Ramos (cell line): ENCODE measurements at regions not wholly inside any gene's neighbourhood (a gene's known extent, or its start where the extent isn't known, plus 50 kb on each side); places are given as distances from the start of the nearest gene placed in this dataset.
"Not testable (repeated sequence)": the region's sequence is repeated elsewhere in the genome, so short reads cannot be mapped to it uniquely, and the experiment has no call there.

Experiments used
- in situ Hi-C: fragments of 300-500 bp; cut with MboI; formaldehyde crosslinking; loops from one replicate; pipeline ENCODE4 v1.14.3; 2022; ENCODE audit warnings: low sequenced_read_pairs; ENCODE audit not compliant: unreplicated experiment

DNA sequence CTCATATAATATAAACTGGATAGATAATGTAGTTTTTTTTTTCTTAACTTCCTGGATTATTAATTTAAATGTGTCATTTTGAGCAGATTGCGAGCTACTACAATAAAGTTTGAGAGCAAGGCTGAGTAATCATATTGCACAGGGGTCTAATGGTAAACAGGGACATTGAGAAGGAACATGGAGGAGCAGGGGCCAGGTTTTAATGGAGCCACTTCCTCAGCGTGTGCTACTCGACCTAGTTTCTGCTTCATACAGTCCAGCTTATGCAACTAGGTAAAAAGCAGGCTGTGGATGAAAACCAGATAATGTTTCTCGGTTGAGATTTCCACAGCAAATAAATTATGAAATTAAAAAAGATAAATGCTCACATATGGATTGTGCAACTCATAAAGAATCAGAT is 1915.7 kb upstream of the CELF4 start:
- in situ Hi-C loops: no loop called here

DNA sequence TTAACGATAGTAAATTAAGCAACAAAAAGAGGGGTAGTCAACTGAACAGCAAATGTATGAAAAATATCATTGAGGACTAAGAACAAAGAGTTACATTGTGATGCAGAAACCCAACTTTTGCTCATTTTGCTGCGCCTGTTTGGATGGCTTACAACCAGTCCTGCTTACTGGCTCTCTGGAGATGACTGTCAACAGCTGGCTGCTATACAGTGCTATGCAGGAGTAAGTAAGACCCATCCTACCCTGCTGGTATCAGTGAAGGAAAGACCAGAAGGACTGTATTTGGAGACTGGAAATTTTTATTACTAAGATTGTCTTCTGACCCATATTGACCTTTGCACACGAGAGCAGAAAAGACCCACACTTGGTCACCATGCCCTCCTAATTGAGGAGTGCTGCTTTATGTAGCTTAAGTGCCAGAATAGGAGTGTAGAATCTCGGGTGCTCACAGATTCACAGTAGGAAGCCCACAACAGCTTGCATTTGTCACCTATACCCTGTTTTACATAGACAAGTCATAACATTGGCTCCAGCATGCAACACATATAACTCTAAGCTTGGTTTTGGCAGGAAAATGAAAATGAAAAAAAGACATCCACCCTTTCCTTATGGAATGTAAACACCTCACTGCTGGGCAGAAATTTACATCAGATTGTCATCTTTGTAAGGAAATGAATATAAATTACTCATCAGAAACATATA is 1915.0 kb upstream of the CELF4 start:
- in situ Hi-C loops: no loop called here

DNA sequence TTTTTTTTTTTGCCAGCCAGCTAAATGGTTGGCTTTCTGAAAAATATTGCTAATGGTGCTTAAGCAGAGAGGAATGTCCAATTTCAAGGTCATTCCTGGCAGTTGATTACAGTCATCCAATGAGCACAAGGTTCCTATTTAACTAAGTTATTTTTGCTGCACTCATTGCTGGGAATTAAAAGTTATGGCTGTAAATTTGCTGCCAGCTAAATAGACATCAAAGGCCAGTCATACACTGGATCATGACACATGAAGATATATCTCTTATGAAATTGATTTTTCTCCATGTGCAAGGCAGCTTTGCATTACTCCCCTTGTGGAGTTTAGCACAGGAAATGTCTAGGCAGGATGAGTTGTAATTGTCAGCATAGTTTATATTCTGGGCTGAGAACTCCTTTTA is 1898.4 kb upstream of the CELF4 start:
- in situ Hi-C loops: no loop called here

DNA sequence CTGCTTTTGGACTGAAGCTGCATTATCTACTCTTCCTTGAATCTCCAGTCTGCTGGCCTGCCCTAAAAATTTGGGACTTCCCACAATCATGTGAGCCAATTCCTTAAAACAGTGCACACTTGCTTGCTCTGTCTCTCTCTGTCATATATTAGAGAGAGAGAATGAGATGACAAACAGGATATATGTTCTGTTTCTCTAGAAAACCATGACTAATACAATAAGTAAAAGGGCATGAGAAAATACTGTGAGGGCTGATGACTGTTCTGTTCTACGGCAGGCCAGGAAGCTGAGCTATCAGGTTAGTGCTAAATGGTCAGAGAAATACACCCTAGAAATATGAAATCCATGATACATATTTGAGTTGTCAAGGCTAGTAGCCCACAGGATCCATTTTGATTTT is 1896.8 kb upstream of the CELF4 start:
- in situ Hi-C loops: no loop called here

DNA sequence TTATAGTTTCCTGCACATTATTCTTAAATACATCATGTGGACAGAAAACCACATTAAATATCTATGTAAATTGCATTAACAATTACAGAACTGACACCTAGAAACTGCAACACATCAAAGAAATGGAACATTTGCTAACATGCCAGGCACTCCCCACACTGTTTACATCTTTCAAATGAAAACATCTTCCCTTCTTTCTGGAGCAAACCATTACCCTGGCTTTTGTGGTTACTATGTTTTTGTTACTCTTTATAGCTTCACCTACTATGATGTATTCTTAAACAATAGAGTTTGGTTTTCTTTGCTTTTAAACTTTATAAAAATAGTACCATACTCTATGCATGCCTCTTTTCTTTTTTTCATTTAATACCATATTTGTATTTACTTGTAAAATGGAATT is 1894.5 kb upstream of the CELF4 start:
- in situ Hi-C loops: no loop called here

DNA sequence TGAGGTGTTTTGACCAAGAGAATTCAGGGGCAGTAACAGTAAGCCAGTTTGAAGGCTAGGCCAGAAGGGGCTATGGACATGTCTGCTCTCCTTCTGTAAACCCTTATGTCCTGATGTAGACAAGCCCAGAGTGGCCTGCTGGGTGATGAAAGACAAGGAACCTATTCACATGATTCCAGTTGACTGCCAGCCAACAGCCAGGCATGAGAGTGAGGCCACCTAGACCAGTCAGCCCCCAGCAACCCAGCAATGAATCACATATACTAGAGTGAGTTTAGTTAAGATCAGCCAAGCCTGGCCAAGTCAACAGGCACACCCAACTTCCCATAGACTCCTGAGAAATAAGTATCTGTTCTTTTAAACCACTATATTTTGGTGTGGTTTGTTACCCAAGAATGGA is 1889.7 kb upstream of the CELF4 start:
- in situ Hi-C loops: no loop called here

DNA sequence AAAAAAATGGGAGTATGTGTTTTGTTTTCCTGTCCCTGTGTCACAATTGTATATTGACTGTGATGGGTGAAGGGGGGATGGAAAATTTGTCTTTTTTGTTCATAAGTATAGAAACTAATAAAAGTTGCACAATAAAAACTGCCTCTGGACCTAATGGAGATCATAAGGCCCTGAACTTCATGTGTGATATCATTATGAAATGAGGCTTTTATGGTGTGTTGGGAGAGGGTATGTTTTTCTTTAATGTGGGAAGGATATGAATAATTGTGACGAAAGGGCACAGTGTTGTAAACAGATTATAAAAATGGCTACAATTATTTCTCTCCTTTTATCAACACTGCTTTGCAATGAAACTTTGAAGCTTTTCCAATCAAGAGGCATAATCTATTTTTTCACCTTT is 1889.3 kb upstream of the CELF4 start:
- in situ Hi-C loops: no loop called here

DNA sequence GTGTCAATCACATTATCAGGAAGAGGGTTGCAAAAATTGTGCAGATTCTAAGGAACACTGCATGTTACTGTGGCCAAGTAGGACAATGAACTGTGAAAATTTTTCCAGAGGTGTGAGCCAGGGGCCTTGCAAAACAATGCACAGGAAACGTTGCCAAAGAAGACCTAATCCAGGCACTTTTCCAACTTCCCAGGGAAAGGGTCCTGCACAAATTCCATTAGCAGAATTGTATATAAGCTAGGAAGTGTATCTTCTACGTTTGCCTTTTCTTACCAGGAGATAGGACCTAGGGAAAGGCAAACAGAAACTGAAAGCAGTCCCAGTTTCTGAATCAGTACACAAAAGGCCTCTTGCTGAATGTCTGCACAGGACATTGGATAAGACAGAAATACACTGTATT is 1888.3 kb upstream of the CELF4 start:
- in situ Hi-C loops: no loop called here

DNA sequence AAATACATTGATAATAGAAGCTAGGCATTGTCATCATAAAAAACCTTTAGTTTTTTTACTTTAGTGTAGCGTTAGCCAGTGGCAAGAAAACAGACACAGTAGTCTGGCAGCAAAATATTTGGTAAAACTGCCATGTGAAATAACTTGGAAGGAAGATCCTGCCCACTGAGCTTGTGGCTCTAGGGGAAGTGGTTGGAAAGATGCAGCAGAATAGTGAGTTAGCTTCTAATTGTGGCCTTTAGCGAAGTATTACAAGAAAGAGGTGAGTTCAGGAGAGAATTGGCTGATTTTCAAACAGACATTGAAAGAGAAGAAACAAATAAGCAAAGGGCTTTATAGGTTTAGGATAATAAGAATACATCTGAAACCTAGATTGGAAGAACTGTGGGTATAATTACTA is 1887.8 kb upstream of the CELF4 start:
- in situ Hi-C loops: no loop called here

DNA sequence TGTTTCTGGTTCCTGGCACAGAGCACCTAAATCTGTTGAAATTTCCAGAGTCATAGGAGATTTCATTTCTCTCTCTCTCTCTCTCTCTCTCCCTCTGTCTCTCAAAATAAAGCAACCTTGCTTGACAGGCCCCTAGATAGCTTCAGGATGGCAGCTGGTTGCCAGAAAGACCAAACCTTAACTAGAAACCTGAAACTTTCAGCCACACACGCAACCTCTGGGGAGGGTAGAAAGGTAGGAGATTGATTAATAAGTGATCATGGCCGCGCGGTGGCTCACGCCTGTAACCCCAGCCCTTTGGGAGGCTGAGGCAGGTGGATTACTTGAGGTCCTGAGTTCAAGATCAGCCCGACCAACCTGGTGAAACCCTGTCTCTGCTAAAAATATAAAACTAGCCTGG is 1885.4 kb upstream of the CELF4 start:
- in situ Hi-C loops: no loop called here

DNA sequence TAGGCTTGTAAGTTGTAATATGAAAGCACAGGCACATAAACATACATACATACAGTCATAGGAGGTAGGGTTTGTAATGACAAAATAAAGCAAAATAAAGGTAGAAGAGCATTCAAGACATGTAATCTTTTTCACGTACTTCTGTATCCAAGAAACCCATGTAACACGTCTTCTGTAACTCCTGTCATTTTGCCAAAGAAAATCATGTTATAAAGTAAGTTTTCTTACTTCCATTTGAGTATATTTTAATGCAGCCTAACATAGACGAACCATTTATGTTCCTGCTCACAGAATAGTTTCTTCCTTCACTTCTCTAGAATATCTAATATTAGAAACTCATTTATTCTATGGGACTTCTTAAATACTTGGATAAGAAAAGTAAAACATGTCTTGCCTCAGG is 1884.0 kb upstream of the CELF4 start:
- in situ Hi-C loops: no loop called here

DNA sequence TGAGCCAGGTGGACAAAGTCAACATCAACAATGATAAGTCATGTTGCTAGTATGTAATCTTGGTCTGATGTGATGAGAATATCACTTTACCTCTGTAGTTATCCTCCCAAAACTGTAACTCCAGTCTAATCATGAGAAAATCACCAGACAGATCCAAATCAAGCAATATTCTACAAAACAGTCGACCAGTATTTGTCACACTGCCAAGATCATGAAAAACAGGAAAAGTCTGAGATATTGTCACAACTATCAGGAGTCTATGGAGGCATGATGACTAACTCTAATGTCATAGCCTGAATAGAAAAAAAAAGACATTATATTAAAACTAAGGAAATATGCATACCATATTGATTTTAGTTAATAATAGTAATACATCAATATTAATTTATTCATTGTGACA is 1883.3 kb upstream of the CELF4 start:
- in situ Hi-C loops: no loop called here

DNA sequence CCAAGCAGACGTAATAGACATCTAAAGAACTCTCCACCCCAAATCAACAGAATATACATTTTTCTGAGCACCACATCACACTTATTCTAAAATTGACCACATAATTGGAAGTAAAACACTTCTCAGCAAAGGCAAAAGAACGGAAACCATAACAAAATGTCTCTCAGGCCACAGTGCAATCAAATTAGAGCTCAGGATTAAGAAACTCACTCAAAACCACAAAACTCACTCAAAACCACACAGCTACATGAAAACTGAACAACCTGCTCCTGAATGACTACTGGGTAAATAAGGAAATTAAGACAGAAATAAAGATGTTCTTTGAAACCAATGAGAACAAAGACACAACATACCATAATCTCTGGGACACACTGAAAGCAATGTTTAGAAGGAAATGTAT is 1879.4 kb upstream of the CELF4 start:
- in situ Hi-C loops: not testable (repeated sequence)

DNA sequence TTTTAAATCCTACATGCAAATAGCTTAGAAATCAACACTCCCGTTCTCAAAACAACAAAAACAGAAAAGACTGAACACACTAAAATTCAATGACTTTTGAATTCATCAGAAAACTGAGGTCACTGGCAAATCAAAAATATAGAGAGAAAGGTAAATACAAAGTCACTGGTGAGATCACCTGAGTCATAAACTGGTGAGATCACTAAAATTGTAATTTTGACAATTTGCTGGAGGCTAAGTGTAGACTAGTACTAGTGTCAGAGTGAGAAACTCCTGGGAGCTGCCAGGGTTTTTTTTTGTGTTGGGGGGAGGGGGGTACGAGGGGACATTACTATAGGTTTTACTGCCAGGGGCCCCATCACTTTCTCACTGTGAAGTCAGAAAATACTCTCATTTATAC is 1876.0 kb upstream of the CELF4 start:
- in situ Hi-C loops: no loop called here

DNA sequence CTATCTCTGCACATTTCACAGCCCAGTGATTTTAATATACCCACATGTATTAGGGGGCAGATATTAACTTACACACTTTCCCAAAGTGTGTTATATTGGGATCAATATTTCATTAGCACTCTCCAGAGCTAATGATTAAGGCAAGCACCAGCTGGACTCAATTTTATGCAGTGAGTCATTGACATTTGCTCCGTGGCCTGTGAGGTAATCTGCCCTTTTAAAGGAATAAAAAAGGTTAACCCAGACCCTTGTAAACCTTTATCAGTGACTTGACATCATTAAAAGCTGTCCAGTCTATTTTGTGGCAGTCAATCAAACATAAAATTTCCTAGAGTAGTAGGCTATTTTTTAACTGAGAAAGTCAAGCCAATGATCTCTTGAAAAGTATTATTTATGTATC is 1870.4 kb upstream of the CELF4 start:
- in situ Hi-C loops: no loop called here

DNA sequence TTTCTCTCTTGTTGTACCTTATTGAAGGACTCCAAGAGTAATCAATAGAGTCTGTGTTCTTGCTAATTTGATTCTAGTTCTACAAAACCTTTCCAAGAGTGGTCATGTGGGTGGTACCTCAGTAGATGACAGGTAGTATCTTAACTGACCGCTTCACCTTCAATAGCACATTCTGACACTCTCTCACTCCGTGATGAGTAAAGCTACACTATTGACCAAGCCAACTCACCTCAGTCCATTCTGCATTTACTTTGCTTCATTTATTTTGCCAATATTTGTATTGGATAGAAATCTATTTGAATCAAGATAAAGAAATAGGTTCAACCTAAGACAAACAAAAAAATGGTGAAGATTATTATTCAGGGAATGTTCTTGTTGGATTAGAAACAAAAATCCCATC is 1869.6 kb upstream of the CELF4 start:
- in situ Hi-C loops: no loop called here

DNA sequence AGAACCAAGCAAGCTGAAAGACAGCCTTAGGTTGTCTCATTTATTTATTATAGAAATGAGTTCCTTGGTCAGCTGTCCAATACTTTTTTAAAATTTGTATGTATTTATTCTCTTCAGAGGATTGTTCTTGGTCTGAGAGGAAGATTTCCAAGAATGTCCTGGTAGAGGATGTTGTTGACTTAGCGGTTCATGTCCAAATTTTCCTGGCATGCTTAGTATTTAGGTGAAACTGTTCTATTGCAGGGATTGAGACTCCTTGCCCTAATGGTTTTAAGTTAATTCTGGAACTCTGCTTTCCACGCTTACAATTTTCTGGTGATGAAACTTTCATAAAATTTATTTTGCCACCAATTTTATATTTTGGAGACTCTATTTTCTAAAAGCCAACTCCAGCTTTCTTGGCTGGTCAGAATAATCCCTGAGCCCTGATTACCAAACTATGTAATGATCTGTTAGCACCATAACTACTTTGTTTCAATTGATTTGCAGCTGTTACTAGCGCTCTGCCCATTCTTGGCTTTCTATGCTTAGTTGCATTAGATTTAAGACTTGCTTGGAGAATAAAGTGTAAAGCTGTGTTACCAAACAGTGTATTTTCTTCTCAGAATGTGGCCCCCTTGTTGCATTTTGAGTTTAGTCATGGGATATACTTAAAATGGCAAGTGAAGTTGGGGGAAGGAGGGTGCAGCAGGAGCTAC is 1868.8 kb upstream of the CELF4 start:
- in situ Hi-C loops: no loop called here

DNA sequence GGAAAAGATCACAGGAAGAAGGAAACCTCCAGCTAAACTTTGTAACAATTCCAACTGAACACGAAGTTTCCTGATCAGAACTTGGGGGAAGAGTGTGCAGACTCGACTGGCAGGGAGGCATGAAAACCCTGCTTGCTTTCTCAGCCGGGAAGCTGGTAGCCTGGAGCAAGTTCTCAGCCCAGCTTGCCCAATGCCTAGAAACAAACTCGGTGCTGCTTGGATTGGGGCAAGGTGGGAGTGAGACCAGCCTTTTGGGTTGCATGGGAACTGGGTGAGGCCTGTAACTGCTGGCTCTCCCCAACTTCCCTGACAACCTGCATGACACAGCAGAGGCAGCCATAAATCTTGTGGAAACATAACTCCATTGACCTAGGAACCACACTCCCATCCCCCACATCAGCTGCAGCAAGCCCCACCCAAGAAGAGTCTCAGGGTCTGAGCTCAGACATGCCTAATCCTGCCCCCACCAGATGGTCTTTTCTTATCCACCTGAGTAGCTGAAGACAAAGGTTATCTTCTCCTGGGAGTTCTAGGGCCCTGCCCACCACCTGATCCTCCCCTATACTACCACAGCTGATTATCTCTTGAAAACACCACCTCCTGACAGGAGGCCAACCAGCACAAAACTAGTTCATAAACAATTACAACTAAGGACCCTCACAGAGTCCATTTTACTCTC is 1859.7 kb upstream of the CELF4 start:
- in situ Hi-C loops: no loop called here

DNA sequence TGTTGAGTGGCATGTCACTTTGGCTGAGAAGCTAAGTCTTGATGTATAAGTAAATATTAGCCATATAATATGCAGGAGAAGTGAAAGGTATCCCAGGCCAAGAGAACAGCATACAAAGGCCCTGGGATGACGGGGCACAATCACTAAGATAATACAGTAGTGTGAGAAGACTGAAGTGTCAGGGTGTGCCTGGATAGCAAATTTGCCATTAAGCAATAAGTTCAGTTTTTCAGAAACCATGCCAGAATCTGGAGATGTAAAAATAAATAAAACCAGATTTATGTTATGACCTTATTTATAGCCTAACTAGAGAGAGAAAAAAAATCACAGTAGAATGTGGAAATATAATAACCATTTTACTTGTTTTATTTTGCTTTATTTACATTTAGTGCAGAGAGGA is 1858.7 kb upstream of the CELF4 start:
- in situ Hi-C loops: no loop called here

DNA sequence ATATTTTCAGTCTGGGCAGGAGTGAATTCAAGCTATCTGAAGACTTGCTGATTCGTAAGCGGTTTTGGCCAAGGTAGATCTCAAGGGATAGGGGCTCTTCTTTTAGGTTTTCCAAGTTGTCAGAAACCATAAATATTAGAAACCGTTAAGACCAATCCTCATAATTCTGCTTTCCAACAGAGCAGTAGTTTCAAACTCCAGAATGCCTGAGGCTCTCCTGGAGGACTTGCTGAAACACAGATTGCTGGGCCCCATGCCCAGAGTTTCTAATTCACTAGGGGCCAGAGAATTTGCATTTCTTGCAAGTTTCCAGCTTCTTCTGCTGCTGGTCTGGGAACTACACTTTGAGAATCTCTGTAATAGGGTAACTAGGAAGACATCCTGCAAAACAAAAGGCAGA is 1855.7 kb upstream of the CELF4 start:
- in situ Hi-C loops: no loop called here

DNA sequence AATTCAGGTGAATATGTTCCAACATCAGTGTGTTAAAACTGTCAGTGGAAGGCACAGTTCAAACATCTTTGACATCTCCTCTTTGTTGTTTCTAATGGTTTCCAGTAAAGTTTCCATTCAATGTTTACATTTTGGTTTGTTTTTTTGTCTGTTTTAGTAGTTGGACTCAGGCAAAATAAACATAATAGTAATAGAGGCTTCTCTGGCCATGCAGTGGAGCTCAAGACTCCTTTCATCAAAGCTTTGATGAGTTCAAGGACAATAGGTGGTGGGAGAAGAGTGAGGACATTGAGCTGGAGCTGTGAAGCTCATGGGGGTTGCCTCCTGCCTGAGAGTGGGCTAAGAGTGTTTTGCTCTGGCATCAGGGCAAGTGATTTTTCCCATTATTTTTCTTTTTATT is 1853.7 kb upstream of the CELF4 start:
- in situ Hi-C loops: no loop called here

DNA sequence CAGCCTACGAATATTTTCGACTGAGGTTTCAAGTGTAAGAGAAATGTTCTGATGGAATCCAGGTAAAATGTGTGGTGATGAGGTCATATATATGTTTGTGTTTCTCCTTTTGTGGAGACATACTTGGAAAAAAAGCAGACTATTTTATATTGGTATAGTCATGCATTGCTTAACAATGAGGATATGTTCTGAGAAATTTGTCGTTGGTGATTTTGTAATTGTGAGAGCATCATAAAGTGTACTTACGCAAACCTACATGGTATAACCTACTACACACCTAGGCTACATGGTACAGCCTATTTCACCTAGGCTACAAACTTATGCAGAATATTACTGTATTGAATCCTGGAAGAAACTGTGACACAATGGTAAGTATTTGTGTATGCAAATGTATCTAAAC is 1849.9 kb upstream of the CELF4 start:
- in situ Hi-C loops: no loop called here
